ENCODE measurements at regions not wholly inside any gene's neighbourhood (a gene's known extent, or its start where the extent isn't known, plus 50 kb on each side); places are given as distances from the start of the nearest gene placed in this dataset.

DNA sequence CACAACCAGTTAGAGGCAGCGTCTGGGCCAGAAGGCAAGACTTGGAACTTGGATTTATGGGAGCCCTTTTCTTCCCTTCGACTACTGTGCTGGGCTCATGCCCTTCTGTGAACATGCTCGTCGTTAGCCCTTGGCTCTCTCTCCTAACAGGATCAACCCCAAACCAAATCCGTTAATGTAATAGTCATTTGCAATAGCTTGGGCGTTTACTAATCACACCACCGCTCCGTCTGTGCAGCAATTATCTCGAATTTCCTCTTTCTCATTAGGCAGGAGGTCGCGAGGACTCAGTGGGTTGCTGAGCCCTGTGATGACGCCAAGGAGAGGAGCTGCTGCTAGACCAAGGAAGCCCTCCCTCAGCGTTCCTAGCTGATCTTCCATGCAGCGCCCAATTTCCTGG is 114.7 kb downstream of the ENGASE start:
- no peaks in the 10 kb centered on the region for H3K36me3 ChIP-seq
- intact Hi-C loops (cut with DNase I; ENCODE audit: low total_unique reads), result loop anchor here (5.0 kb wide), 1 partner anchor 203 kb away; no protein-coding TSS in a partner anchor
- H3K9me3 ChIP-seq, result no peaks in the 10 kb centered on the region
- DNase-seq, result no peak
- H3K4me3 ChIP-seq, result no peak overlapping the region
- H3K27ac ChIP-seq, result no peak overlapping the region
- H3K4me1 ChIP-seq, result peaks cover 0 to under 1% (median 0%) of the 10 kb centered on the region in 6 donors
- TF ChIP-seq, protein P1, sequence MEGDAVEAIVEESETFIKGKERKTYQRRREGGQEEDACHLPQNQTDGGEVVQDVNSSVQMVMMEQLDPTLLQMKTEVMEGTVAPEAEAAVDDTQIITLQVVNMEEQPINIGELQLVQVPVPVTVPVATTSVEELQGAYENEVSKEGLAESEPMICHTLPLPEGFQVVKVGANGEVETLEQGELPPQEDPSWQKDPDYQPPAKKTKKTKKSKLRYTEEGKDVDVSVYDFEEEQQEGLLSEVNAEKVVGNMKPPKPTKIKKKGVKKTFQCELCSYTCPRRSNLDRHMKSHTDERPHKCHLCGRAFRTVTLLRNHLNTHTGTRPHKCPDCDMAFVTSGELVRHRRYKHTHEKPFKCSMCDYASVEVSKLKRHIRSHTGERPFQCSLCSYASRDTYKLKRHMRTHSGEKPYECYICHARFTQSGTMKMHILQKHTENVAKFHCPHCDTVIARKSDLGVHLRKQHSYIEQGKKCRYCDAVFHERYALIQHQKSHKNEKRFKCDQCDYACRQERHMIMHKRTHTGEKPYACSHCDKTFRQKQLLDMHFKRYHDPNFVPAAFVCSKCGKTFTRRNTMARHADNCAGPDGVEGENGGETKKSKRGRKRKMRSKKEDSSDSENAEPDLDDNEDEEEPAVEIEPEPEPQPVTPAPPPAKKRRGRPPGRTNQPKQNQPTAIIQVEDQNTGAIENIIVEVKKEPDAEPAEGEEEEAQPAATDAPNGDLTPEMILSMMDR (IDR thresholded peaks at IDR 0.05 in 8 of 11, conservative IDR thresholded peaks at IDR 0.05 in 3 of 11), result no peak
- TF ChIP-seq POLR2AphosphoS5 (IDR thresholded peaks at IDR 0.05), result no peak
- TF ChIP-seq POLR2A (IDR thresholded peaks at IDR 0.05), result no peak
- peaks cover 2 to 100% (median 63%) of the 10 kb centered on the region in 7 donors for H3K27me3 ChIP-seq (replicated peaks in 1 of 7)
- WGBS, 5 donors, result 67 to 71% (median 68%) methylated on average over 12 to 14 of the region's 14 CpGs

DNA sequence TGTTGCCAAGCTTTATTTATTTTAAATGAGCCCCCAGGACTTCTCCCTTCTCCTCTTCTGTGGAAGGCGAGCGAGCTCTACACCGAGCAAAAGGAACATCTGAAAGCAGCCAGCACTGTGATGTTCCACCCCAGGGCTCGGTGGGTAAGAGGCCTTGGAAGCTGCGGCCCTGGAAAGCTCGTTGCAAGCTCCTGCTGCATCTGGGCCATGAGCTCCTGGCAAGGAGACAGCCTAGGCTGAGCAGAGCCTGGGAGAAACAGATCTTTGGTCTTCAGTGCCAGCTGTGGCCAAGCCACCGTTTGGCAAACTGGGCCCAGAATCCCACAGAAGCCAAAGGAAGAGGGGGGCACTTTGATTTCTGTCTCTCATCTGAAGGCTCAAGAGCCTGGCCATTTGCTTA is 114.1 kb downstream of the ENGASE start:
- intact Hi-C loops (cut with DNase I; ENCODE audit: low total_unique reads), result loop anchor here (5.0 kb wide), 1 partner anchor 204 kb away; no protein-coding TSS in a partner anchor
- no peak for DNase-seq
- 51 to 70% (median 61%) methylated on average over 7 of the region's 7 CpGs for WGBS, 5 donors
- Histone ChIP-seq H3K36me3 (no peaks in the 10 kb centered on the region), H3K27me3 (replicated peaks in 1 of 7) (peaks cover 2 to 100% (median 69%) of the 10 kb centered on the region in 7 donors), H3K4me1 (peaks cover 2 to 6% (median 2%) of the 10 kb centered on the region in 6 donors), H3K4me3 (no peak overlapping the region), H3K27ac (no peak overlapping the region), H3K9me3 (no peaks in the 10 kb centered on the region)
- TF ChIP-seq, protein P1 (IDR thresholded peaks at IDR 0.05 in 8 of 11, conservative IDR thresholded peaks at IDR 0.05 in 3 of 11), result no peak
- TF ChIP-seq POLR2AphosphoS5 (IDR thresholded peaks at IDR 0.05) (no peak), POLR2A (IDR thresholded peaks at IDR 0.05) (no peak)

DNA sequence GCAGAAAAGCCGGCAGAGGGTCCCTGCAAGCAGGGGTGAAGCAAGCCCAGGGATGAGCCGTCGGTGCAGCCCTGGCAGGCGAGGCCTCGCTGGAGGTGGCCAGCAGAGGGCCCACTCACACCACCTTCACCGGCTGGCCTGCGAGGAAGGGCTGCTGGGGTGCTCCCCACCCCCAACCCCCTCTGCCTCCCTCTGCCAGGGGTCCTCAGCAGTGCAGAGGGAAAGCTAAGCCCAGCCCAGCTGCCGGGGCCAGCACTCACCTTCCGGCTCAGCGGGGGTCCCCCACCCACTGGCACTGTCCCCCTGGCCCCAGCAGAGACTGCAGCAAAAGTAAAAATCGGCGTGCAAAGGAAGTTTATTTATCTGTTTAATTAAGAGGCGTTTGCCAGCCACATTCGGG is 113.4 kb downstream of the ENGASE start:
- no peak overlapping the region for H3K4me3 ChIP-seq
- H3K27me3 ChIP-seq (replicated peaks in 1 of 7), result peaks cover 2 to 100% (median 76%) of the 10 kb centered on the region in 7 donors
- intact Hi-C loops (cut with DNase I; ENCODE audit: low total_unique reads), result loop anchor here (5.0 kb wide), 1 partner anchor 204 kb away; no protein-coding TSS in a partner anchor
- TF ChIP-seq POLR2AphosphoS5 (IDR thresholded peaks at IDR 0.05) (no peak), POLR2A (IDR thresholded peaks at IDR 0.05) (no peak)
- TF ChIP-seq, protein P1 (IDR thresholded peaks at IDR 0.05 in 8 of 11, conservative IDR thresholded peaks at IDR 0.05 in 3 of 11), result peak in 9 of 11 experiments; percentile 32 to 67 (median 51)
- no peaks in the 10 kb centered on the region for H3K9me3 ChIP-seq
- 10 to 15% (median 12%) methylated on average over 12 to 14 of the region's 14 CpGs for WGBS, 5 donors
- DNase-seq, result no peak
- no peaks in the 10 kb centered on the region for H3K36me3 ChIP-seq
- H3K27ac ChIP-seq, result no peak overlapping the region
- H3K4me1 ChIP-seq, result peaks cover 6 to 13% (median 8%) of the 10 kb centered on the region in 6 donors

DNA sequence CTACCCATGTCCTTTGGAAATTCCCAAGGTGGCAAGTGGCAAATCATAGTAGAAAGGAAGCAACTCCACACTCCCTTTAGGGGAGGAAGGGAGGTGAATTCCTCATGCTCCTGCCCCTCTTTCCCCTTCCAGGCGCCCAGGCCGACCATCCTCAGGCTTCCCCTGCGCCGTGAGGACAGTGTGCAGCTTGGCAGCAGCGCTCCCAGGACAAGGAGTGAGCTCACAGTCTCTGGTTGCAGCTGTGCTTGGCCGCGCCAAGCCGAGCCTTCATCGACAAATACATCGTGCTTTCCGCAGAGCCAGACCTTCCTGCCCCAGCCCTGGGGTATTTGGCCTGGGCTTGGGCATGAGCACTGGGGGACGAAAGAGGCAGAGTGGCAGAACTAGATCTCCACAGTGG is 112.6 kb downstream of the ENGASE start:
- intact Hi-C loops (cut with DNase I; ENCODE audit: low total_unique reads), result loop anchor here (5.0 kb wide), 1 partner anchor 205 kb away; no protein-coding TSS in a partner anchor
- WGBS, 5 donors, result 79 to 86% (median 81%) methylated on average over 12 of the region's 12 CpGs
- no peak for DNase-seq
- TF ChIP-seq POLR2A (IDR thresholded peaks at IDR 0.05) (no peak), POLR2AphosphoS5 (IDR thresholded peaks at IDR 0.05) (no peak)
- TF ChIP-seq, protein P1 (IDR thresholded peaks at IDR 0.05 in 8 of 11, conservative IDR thresholded peaks at IDR 0.05 in 3 of 11), result no peak
- H3K4me1 ChIP-seq, result peaks cover 6 to 18% (median 8%) of the 10 kb centered on the region in 6 donors
- H3K27ac ChIP-seq, result no peak overlapping the region
- peaks cover 2 to 100% (median 76%) of the 10 kb centered on the region in 7 donors for H3K27me3 ChIP-seq (replicated peaks in 1 of 7)
- no peak overlapping the region for H3K4me3 ChIP-seq
- no peaks in the 10 kb centered on the region for H3K9me3 ChIP-seq
- H3K36me3 ChIP-seq, result no peaks in the 10 kb centered on the region
